Type B pancreatic cell (in vitro differentiated cells): ENCODE measurements at regions not wholly inside any gene's neighbourhood (a gene's known extent, or its start where the extent isn't known, plus 50 kb on each side); places are given as distances from the start of the nearest gene placed in this dataset.

ENCODE experiments used
- DNase-seq: peaks from one replicate; pipeline ENCODE4 v3.0.0; 2021; ENCODE audit warnings: mixed read lengths; ENCODE audit not compliant: unreplicated experiment; ENCODE audit errors: extremely low spot score
- H3K27ac Mint-ChIP-seq: 2 replicates; pipeline ENCODE4 v1.8.0; 2021; ENCODE audit warnings: mild to moderate bottlenecking, mixed read lengths
- H3K27me3 Mint-ChIP-seq: 2 replicates; pipeline ENCODE4 v1.8.0; 2021; ENCODE audit warnings: mixed read lengths
- H3K36me3 Mint-ChIP-seq: 2 replicates; pipeline ENCODE4 v1.8.0; 2021; ENCODE audit warnings: mixed read lengths
- H3K4me1 Mint-ChIP-seq: one replicate; pipeline ENCODE4 v1.8.0; 2021; ENCODE audit warnings: mixed read lengths; ENCODE audit not compliant: unreplicated experiment
- H3K4me3 Mint-ChIP-seq: 2 replicates; pipeline ENCODE4 v1.8.0; 2021; ENCODE audit warnings: mild to moderate bottlenecking, mixed read lengths
- H3K9me3 Mint-ChIP-seq: 2 replicates; pipeline ENCODE4 v1.8.0; 2021; ENCODE audit warnings: mixed read lengths
- CTCF ChIP-seq: fragments of 200-600 bp; sonication (generic); conservative IDR thresholded peaks from 2 replicates; pipeline ENCODE4 v1.5.0; 2021; ENCODE audit warnings: antibody characterized with exemption, mild to moderate bottlenecking

GRCh38 chr2:43107679-43108078 lies 118.7 kb downstream of the ZFP36L2 start:
- peaks cover 4% of the 10 kb centered on the region for H3K36me3 Mint-ChIP-seq
- no peak for TF ChIP-seq CTCF
- no peak overlapping the region for H3K27ac Mint-ChIP-seq
- DNase-seq: no peak
- no peaks in the 10 kb centered on the region for H3K27me3 Mint-ChIP-seq
- no peak overlapping the region for H3K4me3 Mint-ChIP-seq
- peaks cover 42% of the 10 kb centered on the region for H3K4me1 Mint-ChIP-seq
- H3K9me3 Mint-ChIP-seq: no peaks in the 10 kb centered on the region

- Mint-ChIP-seq H3K4me3 (no peak overlapping the region), H3K27me3 (no peaks in the 10 kb centered on the region), H3K9me3 (no peaks in the 10 kb centered on the region), H3K36me3 (peaks cover 4% of the 10 kb centered on the region), H3K27ac (no peak overlapping the region), H3K4me1 (peaks cover 50% of the 10 kb centered on the region)
- no peak for DNase-seq
- TF ChIP-seq CTCF: no peak
These were observed 119.6 kb downstream of the ZFP36L2 start for GRCh38 chr2:43106559-43107527.

GRCh38 chr2:43105586-43106558 lies 120.5 kb downstream of the ZFP36L2 start:
- H3K27me3 Mint-ChIP-seq: no peaks in the 10 kb centered on the region
- peak; percentile 55 for TF ChIP-seq CTCF
- peaks cover 4% of the 10 kb centered on the region for H3K36me3 Mint-ChIP-seq
- no peak for DNase-seq
- H3K9me3 Mint-ChIP-seq: no peaks in the 10 kb centered on the region
- H3K4me3 Mint-ChIP-seq: peak overlapping the region; percentile 20
- peaks cover 51% of the 10 kb centered on the region for H3K4me1 Mint-ChIP-seq
- H3K27ac Mint-ChIP-seq: no peak overlapping the region

- no peaks in the 10 kb centered on the region for H3K27me3 Mint-ChIP-seq
- H3K27ac Mint-ChIP-seq: no peak overlapping the region
- H3K9me3 Mint-ChIP-seq: no peaks in the 10 kb centered on the region
- no peak for DNase-seq
- no peak for TF ChIP-seq CTCF
- H3K36me3 Mint-ChIP-seq: peaks cover 9% of the 10 kb centered on the region
- peaks cover 45% of the 10 kb centered on the region for H3K4me1 Mint-ChIP-seq
- H3K4me3 Mint-ChIP-seq: no peak overlapping the region
These were observed 121.6 kb downstream of the ZFP36L2 start for GRCh38 chr2:43104763-43105162.

GRCh38 chr2:43104106-43104505 lies 122.3 kb downstream of the ZFP36L2 start:
- Mint-ChIP-seq H3K27me3 (no peaks in the 10 kb centered on the region), H3K9me3 (no peaks in the 10 kb centered on the region), H3K36me3 (peaks cover 9% of the 10 kb centered on the region), H3K4me3 (no peak overlapping the region), H3K4me1 (peaks cover 38% of the 10 kb centered on the region), H3K27ac (no peak overlapping the region)
- no peak for TF ChIP-seq CTCF
- no peak for DNase-seq
